ELR (cell line): ENCODE measurements at regions not wholly inside any gene's neighbourhood (a gene's known extent, or its start where the extent isn't known, plus 50 kb on each side); places are given as distances from the start of the nearest gene placed in this dataset.

Source experiments
- DNase-seq: peaks from one replicate; pipeline ENCODE4 v3.0.0-alpha.2; 2015; ENCODE audit warnings: low read depth

DNA sequence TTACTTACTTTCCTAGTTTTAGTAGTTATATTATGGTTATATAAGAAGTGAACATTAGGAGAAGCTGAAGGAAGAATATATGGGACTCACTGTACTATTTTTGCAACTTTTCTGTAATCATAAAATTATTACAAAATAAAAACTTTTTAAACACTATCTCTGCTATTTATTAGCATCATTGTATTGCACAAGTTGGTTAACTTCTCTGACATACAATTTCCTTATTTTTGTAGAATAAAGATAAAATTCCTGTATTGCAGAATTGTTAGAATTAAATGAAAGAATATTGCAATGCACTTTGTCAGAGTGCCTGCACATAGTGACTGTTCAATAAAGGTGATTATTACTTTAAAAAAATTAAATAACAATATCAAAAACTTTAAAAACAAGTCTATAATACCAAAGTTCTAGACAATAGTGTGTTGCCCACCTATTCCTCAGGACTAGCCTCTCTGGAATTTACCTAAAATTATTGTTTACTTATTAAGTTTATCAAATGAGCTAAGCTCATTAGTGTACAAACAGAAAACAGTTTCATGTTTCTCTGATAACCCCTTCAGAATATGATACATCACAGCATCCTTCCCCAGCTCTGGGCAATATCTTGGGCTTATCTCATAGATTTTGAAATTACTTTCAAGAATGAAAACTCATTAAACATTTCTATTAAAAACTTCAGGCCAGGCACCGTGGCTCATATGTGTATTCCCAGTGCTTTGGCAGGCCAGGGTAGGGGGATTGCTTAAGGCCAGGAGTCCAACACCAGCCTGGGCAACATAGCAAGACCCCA is 77.4 kb upstream of the TMPO start:
- DNase-seq: no peak

DNA sequence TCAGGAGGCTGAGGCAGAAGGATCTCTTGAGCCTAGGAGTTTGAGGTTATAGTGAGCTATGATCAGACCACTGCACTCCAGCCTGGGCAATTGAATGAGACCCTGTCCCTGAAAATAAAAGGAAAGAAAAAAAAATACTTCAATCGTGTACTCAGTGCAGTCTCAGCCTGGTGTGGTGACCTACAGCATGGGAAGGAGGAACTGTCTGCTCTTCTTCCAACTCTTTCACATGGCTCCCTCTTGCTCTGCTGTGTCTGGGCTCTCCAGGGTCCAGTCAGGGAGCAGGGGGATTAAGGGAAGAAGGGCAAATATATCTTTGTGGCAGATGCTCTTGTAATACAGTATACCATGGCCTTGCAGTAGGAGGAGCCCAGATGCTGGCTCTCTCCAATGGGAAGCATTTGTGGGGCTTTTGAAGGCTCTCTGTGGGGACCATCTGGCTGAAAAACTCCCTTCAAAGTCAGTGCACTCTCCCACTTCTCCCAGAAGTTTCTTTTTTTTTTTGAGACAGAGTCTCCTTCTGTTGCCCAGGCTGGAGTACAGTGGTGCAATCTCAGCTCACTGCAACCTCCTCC is 76.6 kb upstream of the TMPO start:
- DNase-seq: no peak

DNA sequence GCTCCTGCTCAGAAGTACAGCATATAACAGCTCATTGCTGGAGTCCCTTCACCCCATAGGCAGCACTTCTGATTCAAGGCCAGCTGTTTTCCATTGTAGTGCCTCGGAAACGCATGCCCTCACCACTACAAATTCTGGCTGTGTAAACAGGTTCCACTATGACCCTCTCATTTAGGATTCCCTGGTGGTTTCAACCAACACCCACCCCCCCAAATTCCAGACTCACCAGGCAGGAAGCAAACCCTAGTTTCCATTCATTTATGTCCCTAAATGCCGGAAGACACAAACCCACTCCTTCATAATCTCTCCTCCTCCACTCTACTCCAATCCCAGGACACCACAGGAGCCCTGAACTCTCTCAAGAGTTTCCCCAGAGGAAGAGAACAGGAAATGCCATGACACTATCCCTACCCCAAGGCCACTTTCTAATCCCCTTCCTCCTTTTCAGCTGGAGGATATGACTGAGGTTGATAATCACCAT is 75.9 kb upstream of the TMPO start:
- no peak for DNase-seq

DNA sequence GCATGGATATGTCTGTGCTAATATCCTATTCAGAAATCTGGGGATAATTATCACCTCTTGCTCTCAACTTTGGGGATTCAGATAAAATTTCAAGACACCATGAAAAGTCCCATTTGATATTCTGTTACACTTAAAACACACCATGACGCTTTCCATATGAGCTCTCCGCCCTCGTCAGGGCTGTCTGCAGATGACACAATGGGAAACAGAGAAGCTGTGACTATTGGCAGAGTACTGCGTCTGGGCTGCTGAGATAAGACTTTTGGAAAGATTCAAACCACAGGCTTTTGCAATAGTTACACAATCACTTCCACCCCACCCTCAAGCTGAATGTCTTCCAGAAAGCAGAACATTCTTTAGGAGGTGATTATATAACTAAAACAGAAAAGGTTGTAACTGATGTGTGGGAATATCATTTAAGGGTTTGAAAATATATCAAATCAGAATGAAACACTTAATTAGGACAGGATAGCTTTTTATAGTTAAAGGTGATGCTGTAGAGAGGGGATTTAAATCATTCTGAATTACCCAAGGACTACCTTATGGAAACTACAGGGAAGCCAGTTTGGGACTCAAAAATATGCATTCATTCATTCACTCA is 75.3 kb upstream of the TMPO start:
- DNase-seq: peak; percentile 70

DNA sequence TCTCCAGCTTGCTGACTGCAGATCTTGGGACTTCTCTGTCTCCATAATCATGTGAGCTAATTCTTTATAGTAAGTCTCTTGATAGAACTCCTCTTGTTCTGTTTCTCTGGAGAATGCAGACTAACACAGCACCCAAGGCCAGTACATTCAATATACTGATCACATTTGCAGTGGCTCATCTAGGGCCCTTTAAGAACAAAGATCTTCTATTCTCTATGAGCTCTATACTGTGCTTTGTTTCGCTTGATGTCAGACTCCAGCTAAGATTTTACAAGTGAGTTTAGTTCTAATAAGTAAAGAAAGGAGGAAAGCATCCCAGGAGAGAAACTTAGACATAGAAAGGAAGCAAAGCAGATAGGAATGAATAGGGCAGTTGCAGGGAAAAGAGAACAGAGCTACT is 69.3 kb upstream of the TMPO start:
- no peak for DNase-seq

DNA sequence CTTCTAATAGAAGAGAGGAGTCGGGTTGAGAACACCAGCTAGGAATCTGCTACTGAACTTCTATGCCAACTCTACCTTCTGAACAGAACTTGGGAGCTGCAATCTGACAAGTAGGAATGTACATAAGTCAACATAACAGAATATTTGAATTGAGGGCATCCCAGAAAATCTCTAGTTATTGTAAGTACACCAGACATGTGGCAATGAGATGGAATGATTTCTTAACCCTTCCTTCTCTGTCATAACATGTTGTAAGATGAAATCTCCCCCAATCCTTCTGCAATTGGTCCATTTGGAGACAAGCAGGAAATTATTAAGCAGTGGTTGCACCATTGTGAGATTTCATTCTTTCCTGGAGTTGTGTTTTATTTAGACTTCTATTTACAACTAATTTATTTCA is 68.7 kb upstream of the TMPO start:
- DNase-seq: no peak

DNA sequence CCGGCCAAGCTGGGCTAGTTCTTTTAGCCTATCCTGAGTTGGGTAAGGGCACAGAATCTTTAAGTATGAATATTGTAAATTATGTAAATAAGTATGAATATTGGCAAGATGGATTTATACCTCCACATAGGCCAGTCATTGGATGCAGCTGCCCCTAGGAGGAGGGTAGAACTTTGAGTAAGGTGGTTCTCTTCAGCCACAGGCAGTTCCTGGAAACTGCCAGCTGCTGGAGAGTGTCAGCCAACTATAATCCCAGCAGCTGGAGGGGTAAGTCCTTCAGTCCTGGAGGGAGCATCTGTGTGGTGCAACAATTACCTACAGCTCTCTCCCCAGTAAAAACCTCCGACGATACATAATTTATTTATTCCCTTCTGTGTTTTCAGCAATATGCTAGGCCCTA is 65.8 kb upstream of the TMPO start:
- no peak for DNase-seq

DNA sequence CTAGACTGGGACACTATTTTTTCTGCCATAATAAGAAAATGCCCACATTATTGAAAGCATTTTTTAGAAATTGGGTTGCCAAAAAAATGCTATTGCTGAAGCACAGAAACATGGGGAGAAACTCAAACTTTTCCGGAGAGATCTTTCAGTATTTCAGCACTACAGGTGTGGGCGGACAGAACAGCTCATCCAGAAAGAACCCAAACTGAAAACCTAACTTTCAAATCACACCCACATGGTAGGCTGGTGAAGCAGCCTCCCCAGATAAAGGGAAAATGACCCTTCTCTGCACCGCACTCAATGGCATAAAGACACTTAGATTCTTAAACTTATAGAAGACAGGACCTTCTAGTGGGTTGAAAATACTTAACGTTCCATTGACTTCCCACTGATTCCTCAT is 62.3 kb upstream of the TMPO start:
- no peak for DNase-seq

DNA sequence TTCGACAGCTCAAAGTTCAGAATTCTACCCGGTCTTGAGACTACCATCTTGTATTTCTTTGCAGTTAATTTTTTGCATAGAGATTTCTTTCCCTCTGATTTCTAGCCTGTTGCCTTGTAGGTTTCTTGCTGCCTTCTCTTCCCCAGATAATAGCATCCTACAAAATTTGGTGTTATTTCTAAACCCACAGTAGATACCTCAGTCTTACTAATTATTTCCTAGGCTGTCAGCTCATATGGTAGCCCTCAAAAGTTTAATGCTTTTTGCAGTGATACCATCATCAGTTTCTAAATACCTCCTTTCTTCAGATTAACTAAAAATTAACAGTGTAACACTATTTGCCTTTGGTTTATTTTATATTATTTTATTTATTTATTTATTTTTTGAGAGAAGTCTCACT is 61.9 kb upstream of the TMPO start:
- no peak for DNase-seq

DNA sequence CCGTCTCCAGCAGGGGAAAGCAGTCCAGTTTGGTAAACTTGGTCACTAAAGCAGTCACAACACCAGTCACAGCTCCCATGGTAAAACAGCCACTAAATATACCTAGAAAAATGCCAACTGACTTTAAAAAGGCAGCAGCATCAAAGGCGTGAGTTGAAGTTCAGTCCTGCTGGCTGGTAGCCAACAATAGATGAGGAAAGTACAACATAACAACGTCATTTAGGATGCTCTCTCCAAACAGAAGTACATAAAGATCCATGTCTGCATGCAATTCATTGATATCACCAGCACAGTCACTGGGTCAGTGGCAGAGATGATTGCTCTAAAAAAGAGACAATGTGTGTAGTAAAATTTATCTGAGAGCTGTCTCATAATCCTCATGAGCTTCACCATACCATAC is 59.3 kb upstream of the TMPO start:
- DNase-seq: no peak

DNA sequence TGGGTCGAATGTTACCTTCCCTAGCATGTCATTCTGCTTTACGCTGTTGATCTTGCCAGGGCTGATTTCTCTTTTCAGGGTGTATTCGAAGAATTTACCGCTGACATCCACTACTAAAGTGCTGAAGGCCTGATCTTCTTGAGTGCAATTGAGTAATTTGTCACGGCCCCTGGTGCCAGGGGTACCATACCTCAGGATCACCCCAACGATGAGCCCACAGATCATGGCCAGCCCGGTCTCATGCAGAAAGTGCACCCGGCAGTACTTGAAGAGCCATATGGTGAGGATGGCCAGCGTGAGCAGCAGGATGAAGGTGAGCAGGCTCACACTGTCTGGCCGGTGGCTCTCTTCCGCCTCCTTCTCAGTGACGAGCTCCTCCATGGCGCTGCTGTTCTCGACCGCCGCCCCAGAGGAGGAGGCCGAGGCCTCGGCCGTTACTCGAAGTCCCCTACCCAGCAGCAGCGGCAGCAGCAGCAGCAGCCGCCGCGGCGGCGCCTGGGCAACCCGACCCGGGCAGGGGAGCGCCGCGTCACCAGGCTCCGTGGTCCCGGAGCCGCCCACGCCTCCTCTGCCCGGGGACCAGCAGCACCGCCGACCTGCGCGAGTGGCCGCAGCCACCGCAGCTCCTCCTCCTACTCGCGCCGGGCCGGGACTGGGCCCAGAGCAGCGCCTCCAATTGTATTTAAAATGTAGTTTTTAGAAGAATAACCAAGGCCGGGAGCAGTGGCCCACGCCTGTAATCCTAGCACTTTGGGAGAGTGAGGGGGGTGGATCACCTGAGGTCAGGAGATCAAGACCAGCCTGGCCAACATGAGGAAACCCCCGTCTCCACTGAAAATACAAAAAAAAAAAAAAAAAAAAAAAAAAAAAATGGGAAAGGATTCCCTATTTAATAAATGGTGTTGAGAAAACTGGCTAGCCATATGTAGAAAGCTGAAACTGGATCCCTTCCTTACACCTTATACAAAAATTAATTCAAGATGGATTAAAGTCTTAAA is 58.5 kb upstream of the TMPO start:
- DNase-seq: peak; percentile 43

DNA sequence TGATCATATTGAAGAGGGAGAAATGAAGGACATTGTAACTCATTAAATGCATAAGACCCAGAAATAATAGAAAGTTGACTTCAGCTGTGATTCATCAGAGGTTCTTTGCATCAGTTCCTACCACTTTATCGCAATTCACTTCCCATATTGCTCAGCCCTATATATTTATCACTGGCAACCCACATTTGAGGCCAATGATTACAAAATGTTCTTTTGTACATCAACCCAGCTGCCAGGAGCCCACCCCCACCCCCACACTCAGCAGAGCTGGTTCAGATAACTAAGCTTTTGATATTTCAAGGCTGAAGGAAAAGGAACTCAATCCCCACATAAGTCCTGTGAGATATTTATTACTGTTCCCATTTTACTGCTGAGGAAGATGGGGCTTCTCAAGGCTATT is 51.2 kb upstream of the TMPO start:
- no peak for DNase-seq

DNA sequence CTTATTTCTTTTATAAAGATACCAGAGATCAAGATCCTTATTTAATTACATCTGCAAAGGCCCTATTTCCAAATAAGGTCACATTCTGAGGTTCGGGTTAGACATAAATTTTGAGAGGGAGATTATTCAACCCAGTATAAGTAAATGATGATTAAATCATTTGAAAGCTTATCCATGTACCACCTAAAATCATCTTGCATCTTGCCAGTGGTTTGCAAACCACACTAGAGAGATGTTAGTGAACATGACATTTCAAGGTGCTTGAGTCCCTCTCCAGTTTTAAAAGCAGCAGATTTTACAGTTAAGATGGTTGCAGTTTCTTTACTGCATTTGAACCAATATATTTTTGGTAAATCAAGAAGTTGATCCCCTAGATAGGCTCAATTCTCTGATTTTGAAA is 49.9 kb upstream of the TMPO start:
- no peak for DNase-seq
